ENCODE measurements at regions not wholly inside any gene's neighbourhood (a gene's known extent, or its start where the extent isn't known, plus 50 kb on each side); places are given as distances from the start of the nearest gene placed in this dataset.

DNA sequence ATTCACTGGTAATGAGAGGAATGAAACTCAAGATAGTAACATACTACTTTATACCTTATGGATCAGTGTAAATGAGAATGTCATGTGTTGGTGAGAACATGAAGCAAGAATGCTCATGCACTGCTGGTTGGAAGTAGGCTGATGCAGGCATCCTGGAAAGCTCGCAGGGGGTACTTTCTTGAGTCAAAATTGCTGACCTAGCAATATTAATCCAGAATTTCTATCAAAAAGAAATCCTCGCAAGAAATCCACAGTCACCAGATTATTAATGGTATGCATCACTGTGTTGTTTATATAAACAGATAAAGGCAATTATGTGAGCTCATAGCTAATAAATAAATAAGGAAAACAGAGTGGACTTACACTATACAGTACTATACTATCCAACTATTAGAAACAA, 713.7 kb upstream of the PKDCC start:
- TF ChIP-seq, protein P1, sequence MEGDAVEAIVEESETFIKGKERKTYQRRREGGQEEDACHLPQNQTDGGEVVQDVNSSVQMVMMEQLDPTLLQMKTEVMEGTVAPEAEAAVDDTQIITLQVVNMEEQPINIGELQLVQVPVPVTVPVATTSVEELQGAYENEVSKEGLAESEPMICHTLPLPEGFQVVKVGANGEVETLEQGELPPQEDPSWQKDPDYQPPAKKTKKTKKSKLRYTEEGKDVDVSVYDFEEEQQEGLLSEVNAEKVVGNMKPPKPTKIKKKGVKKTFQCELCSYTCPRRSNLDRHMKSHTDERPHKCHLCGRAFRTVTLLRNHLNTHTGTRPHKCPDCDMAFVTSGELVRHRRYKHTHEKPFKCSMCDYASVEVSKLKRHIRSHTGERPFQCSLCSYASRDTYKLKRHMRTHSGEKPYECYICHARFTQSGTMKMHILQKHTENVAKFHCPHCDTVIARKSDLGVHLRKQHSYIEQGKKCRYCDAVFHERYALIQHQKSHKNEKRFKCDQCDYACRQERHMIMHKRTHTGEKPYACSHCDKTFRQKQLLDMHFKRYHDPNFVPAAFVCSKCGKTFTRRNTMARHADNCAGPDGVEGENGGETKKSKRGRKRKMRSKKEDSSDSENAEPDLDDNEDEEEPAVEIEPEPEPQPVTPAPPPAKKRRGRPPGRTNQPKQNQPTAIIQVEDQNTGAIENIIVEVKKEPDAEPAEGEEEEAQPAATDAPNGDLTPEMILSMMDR (conservative IDR thresholded peaks at IDR 0.05), result no peak
- no peak for TF ChIP-seq EZH2 (IDR thresholded peaks at IDR 0.05; ENCODE audit: low read depth)

Measured in PC-9 (cell line).